Neural progenitor cell (in vitro differentiated cells): ENCODE measurements at regions not wholly inside any gene's neighbourhood (a gene's known extent, or its start where the extent isn't known, plus 50 kb on each side); places are given as distances from the start of the nearest gene placed in this dataset.

Experiments used
- EZH2 ChIP-seq: fragments of 200-600 bp; sonication (generic); IDR thresholded peaks from 2 replicates; pipeline ENCODE4 v1.6.1; 2017; ENCODE audit warnings: antibody characterized with exemption, mild to moderate bottlenecking, moderate library complexity
- EZH2phosphoT487 ChIP-seq: fragments of 200-600 bp; sonication (generic); IDR thresholded peaks from 2 replicates; pipeline ENCODE4 v1.6.1; 2017; ENCODE audit warnings: antibody characterized with exemption
- TF ChIP-seq, protein P1 (sequence below): fragments of 200-600 bp; sonication (generic); IDR thresholded peaks from 2 replicates; pipeline ENCODE4 v1.5.1; 2017; ENCODE audit warnings: antibody characterized with exemption, mild to moderate bottlenecking

DNA sequence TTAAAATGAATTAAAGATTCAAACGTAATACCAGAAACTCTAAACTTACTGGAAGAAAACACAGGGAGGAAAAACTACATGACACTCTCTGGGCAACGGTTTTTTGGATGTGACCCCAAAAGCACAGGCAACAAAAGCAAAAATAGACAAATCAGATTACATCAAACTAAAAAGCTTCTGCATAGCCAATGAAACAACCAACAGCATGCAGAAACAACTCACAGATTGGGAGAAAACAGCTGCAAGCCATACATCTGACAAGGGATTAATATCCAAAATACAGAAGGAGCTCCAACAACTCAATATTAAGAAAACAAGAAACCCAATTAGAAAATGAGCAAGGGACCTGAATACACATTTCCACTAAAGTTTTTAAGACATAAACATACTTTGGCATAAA lies 69.2 kb upstream of the ALOX12 start:
- TF ChIP-seq EZH2 (no peak), EZH2phosphoT487 (no peak)
- TF ChIP-seq, protein P1, sequence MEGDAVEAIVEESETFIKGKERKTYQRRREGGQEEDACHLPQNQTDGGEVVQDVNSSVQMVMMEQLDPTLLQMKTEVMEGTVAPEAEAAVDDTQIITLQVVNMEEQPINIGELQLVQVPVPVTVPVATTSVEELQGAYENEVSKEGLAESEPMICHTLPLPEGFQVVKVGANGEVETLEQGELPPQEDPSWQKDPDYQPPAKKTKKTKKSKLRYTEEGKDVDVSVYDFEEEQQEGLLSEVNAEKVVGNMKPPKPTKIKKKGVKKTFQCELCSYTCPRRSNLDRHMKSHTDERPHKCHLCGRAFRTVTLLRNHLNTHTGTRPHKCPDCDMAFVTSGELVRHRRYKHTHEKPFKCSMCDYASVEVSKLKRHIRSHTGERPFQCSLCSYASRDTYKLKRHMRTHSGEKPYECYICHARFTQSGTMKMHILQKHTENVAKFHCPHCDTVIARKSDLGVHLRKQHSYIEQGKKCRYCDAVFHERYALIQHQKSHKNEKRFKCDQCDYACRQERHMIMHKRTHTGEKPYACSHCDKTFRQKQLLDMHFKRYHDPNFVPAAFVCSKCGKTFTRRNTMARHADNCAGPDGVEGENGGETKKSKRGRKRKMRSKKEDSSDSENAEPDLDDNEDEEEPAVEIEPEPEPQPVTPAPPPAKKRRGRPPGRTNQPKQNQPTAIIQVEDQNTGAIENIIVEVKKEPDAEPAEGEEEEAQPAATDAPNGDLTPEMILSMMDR = no peak
